Trophoblast cell (in vitro differentiated cells and primary cell): ENCODE measurements at regions not wholly inside any gene's neighbourhood (a gene's known extent, or its start where the extent isn't known, plus 50 kb on each side); places are given as distances from the start of the nearest gene placed in this dataset.

Experiments used
- DNase-seq, 2 donors: peaks; one replicate each; pipeline ENCODE4 v3.0.0-alpha.2; 2016
- H2AFZ ChIP-seq: 2 replicates; pipeline ENCODE4 v1.6.1; 2013; ENCODE audit warnings: low read length, moderate library complexity, mild to moderate bottlenecking; ENCODE audit not compliant: insufficient read depth, poor library complexity
- H2AK5ac ChIP-seq: 2 replicates; pipeline ENCODE4 v1.6.1; 2013; ENCODE audit warnings: mild to moderate bottlenecking, low read length
- H2BK120ac ChIP-seq: 2 replicates; pipeline ENCODE4 v1.6.1; 2013; ENCODE audit warnings: low read length, mild to moderate bottlenecking, moderate library complexity; ENCODE audit not compliant: insufficient read depth, poor library complexity
- H2BK12ac ChIP-seq: 2 replicates; pipeline ENCODE4 v1.6.1; 2013; ENCODE audit warnings: mild to moderate bottlenecking, low read length, moderate library complexity
- H2BK5ac ChIP-seq: 2 replicates; pipeline ENCODE4 v1.6.1; 2013; ENCODE audit warnings: low read length, low read depth, moderate library complexity, mild to moderate bottlenecking; ENCODE audit not compliant: poor library complexity
- H3K14ac ChIP-seq: 2 replicates; pipeline ENCODE4 v1.6.1; 2013; ENCODE audit warnings: mild to moderate bottlenecking, low read length
- H3K18ac ChIP-seq: 2 replicates; pipeline ENCODE4 v1.6.1; 2013; ENCODE audit warnings: mild to moderate bottlenecking, low read length
- H3K23ac ChIP-seq: 2 replicates; pipeline ENCODE4 v1.6.1; 2013; ENCODE audit warnings: low read length
- H3K27ac ChIP-seq: 2 replicates; pipeline ENCODE4 v1.5.1; 2013; ENCODE audit warnings: low read depth, mild to moderate bottlenecking, inconsistent platforms, low read length, moderate library complexity
- H3K27me3 ChIP-seq: 2 replicates; pipeline ENCODE4 v1.6.1; 2013; ENCODE audit warnings: inconsistent platforms, mild to moderate bottlenecking, low read length, moderate library complexity; ENCODE audit not compliant: insufficient read depth
- H3K36me3 ChIP-seq, 2 experiments: 1 replicate in 1 of 2; 2 replicates in 1 of 2; pipeline ENCODE4 v1.6.1; 2013; ENCODE audit warnings: low read length in 2 of 2, mild to moderate bottlenecking in 2 of 2, moderate library complexity in 1 of 2; ENCODE audit not compliant: insufficient read depth in 2 of 2, control insufficient read depth in 1 of 2
- H3K4ac ChIP-seq: 2 replicates; pipeline ENCODE4 v1.6.1; 2013; ENCODE audit warnings: low read depth, mild to moderate bottlenecking, low read length, moderate library complexity
- H3K4me1 ChIP-seq, 2 experiments: 1 replicate in 1 of 2; 2 replicates in 1 of 2; pipeline ENCODE4 v1.6.1; 2013; ENCODE audit warnings: low read length in 2 of 2, mild to moderate bottlenecking in 2 of 2, moderate library complexity in 1 of 2; ENCODE audit not compliant: insufficient read depth in 2 of 2, control insufficient read depth in 1 of 2
- H3K4me2 ChIP-seq: 2 replicates; pipeline ENCODE4 v1.6.1; 2013; ENCODE audit warnings: inconsistent platforms, mild to moderate bottlenecking, low read length, moderate library complexity
- H3K4me3 ChIP-seq: 2 replicates; pipeline ENCODE4 v1.5.1; 2013; ENCODE audit warnings: mild to moderate bottlenecking, low read depth, low read length, inconsistent platforms
- H3K79me1 ChIP-seq: one replicate; pipeline ENCODE4 v1.6.1; 2013; ENCODE audit warnings: low read length
- H3K79me2 ChIP-seq: 2 replicates; pipeline ENCODE4 v1.6.1; 2013; ENCODE audit warnings: low read length, mild to moderate bottlenecking; ENCODE audit not compliant: control insufficient read depth, insufficient read depth, poor library complexity
- H3K9ac ChIP-seq: 2 replicates; pipeline ENCODE4 v1.6.1; 2013; ENCODE audit warnings: mild to moderate bottlenecking, low read length
- H3K9me3 ChIP-seq: 2 replicates; pipeline ENCODE4 v1.6.1; 2013; ENCODE audit warnings: low read depth, mild to moderate bottlenecking, control low read depth, inconsistent platforms, low read length; ENCODE audit not compliant: insufficient read depth
- H4K12ac ChIP-seq: 2 replicates; pipeline ENCODE4 v1.6.1; 2013; ENCODE audit warnings: low read depth, mild to moderate bottlenecking, low read length, moderate library complexity
- H4K8ac ChIP-seq: 2 replicates; pipeline ENCODE4 v1.6.1; 2013; ENCODE audit warnings: low read depth, mild to moderate bottlenecking, low read length, moderate library complexity
- H4K91ac ChIP-seq: one replicate; pipeline ENCODE4 v1.6.1; 2013; ENCODE audit warnings: low read depth, mild to moderate bottlenecking, low read length, moderate library complexity
- WGBS: extraction: QIAGEN DNeasy Blood & Tissue Kit; methylation state at CpG from one replicate; pipeline ENCODE4 v1.1.7; 2013; ENCODE audit warnings: missing lambda C conversion rate; ENCODE audit not compliant: insufficient read length, insufficient coverage; ENCODE audit errors: extremely low coverage; 5-methylcytosine and 5-hydroxymethylcytosine counted together

DNA sequence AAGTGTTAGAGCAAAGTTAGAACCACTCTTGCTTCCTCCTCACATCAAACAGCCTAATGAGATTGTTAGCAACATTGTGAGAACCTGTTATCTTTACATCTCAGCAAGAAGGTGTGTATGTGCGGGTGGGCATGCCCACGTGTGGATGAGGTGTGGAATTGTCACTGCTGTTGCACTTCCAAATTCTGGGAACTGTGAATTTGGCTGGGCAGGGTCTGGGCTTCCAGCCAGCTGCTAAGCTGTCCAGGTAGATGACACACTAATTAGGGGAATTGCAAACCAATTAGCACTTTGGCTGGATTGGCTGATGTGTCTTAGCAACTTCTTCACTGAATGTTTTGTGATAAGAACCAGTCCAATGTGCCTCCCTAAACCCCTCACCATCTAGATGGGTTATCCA, 848.2 kb downstream of the DHX35 start:
- no peak overlapping the region for H2BK12ac ChIP-seq
- no peak overlapping the region for H4K12ac ChIP-seq
- H2AFZ ChIP-seq: no peak overlapping the region
- no peak overlapping the region for H3K4me3 ChIP-seq
- H3K27ac ChIP-seq: no peak overlapping the region
- no peaks in the 10 kb centered on the region for H3K27me3 ChIP-seq
- no peaks in the 10 kb centered on the region for H3K79me2 ChIP-seq
- no peak overlapping the region for H3K14ac ChIP-seq
- H4K91ac ChIP-seq: no peak overlapping the region
- no peak overlapping the region for H3K4ac ChIP-seq
- H3K36me3 ChIP-seq: no peaks in the 10 kb centered on the region
- H3K4me2 ChIP-seq: no peak overlapping the region
- H3K18ac ChIP-seq: no peak overlapping the region
- H4K8ac ChIP-seq: no peak overlapping the region
- H2AK5ac ChIP-seq: no peak overlapping the region
- no peak for DNase-seq
- no peaks in the 10 kb centered on the region for H3K9me3 ChIP-seq
- no CpG with 5 or more reads among the region's 2 CpGs for WGBS
- peaks cover 4% of the 10 kb centered on the region for H3K79me1 ChIP-seq
- H2BK120ac ChIP-seq: no peak overlapping the region
- peaks cover 0 to 3% of the 10 kb centered on the region in 2 experiments for H3K4me1 ChIP-seq
- no peak overlapping the region for H3K9ac ChIP-seq
- H3K23ac ChIP-seq: no peak overlapping the region
- no peak overlapping the region for H2BK5ac ChIP-seq

- Histone ChIP-seq H4K12ac (no peak overlapping the region), H2AK5ac (no peak overlapping the region), H3K14ac (no peak overlapping the region), H3K18ac (no peak overlapping the region), H3K36me3 (no peaks in the 10 kb centered on the region), H3K27me3 (no peaks in the 10 kb centered on the region), H3K4ac (no peak overlapping the region), H3K4me2 (no peak overlapping the region), H4K91ac (no peak overlapping the region), H3K9ac (no peak overlapping the region), H4K8ac (no peak overlapping the region), H3K9me3 (no peaks in the 10 kb centered on the region), H3K4me1 (peaks cover 0 to 3% of the 10 kb centered on the region in 2 experiments), H3K27ac (no peak overlapping the region), H3K79me2 (no peaks in the 10 kb centered on the region), H2BK12ac (no peak overlapping the region), H2AFZ (no peak overlapping the region), H3K23ac (no peak overlapping the region), H3K4me3 (no peak overlapping the region), H2BK120ac (no peak overlapping the region), H2BK5ac (no peak overlapping the region), H3K79me1 (peaks cover 4% of the 10 kb centered on the region)
- no CpG with 5 or more reads among the region's 1 CpG for WGBS
- no peak for DNase-seq
These were observed 846.5 kb downstream of the DHX35 start for GRCh38 chr20:39808613-39809012.

DNA sequence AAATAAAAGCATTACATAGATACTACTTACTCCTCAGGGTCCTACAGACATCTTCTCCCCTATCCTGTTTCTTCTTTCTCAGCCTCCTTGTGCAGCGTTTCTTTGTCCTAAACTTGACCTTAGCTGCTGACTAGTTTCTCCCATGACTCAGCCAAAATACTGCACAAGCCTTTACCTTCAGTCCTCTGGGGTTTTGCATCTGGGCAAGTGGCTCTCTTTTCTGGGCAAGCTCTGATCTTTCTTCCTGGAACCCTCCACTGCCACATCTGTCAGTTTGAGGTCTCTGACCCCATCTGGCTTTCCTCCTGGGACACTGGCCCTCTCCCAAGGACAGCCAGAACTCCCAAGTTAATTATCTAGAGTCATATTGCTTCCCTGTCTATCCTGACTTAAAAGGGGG, 838.4 kb downstream of the DHX35 start:
- H3K4me3 ChIP-seq: no peak overlapping the region
- H3K79me2 ChIP-seq: no peaks in the 10 kb centered on the region
- H2AFZ ChIP-seq: no peak overlapping the region
- H3K9ac ChIP-seq: no peak overlapping the region
- H3K27ac ChIP-seq: no peak overlapping the region
- DNase-seq: no peak
- no peak overlapping the region for H2BK12ac ChIP-seq
- H2BK5ac ChIP-seq: no peak overlapping the region
- H2AK5ac ChIP-seq: no peak overlapping the region
- H3K4ac ChIP-seq: no peak overlapping the region
- H3K14ac ChIP-seq: no peak overlapping the region
- no peaks in the 10 kb centered on the region for H3K9me3 ChIP-seq
- H3K4me2 ChIP-seq: no peak overlapping the region
- H4K12ac ChIP-seq: no peak overlapping the region
- no peaks in the 10 kb centered on the region for H3K27me3 ChIP-seq
- H3K79me1 ChIP-seq: no peaks in the 10 kb centered on the region
- H3K36me3 ChIP-seq: no peaks in the 10 kb centered on the region
- H3K18ac ChIP-seq: no peak overlapping the region
- no peak overlapping the region for H2BK120ac ChIP-seq
- no peaks in the 10 kb centered on the region for H3K4me1 ChIP-seq
- H3K23ac ChIP-seq: no peak overlapping the region
- H4K8ac ChIP-seq: no peak overlapping the region
- WGBS: no CpG with 5 or more reads among the region's 1 CpG
- no peak overlapping the region for H4K91ac ChIP-seq

- no peak overlapping the region for H3K18ac ChIP-seq
- no peak overlapping the region for H3K14ac ChIP-seq
- no peak overlapping the region for H3K23ac ChIP-seq
- no peak overlapping the region for H3K4me3 ChIP-seq
- H4K8ac ChIP-seq: no peak overlapping the region
- H3K79me1 ChIP-seq: no peaks in the 10 kb centered on the region
- H3K79me2 ChIP-seq: no peaks in the 10 kb centered on the region
- no peak overlapping the region for H2AFZ ChIP-seq
- H3K4ac ChIP-seq: no peak overlapping the region
- WGBS: no CpG with 5 or more reads among the region's 2 CpGs
- no peaks in the 10 kb centered on the region for H3K4me1 ChIP-seq
- no peak overlapping the region for H3K27ac ChIP-seq
- no peaks in the 10 kb centered on the region for H3K27me3 ChIP-seq
- H2BK5ac ChIP-seq: no peak overlapping the region
- H4K12ac ChIP-seq: no peak overlapping the region
- H2BK12ac ChIP-seq: no peak overlapping the region
- H3K36me3 ChIP-seq: no peaks in the 10 kb centered on the region
- H3K9me3 ChIP-seq: no peaks in the 10 kb centered on the region
- no peak overlapping the region for H2BK120ac ChIP-seq
- H3K9ac ChIP-seq: no peak overlapping the region
- DNase-seq: no peak
- no peak overlapping the region for H2AK5ac ChIP-seq
- H3K4me2 ChIP-seq: no peak overlapping the region
- H4K91ac ChIP-seq: no peak overlapping the region
These were observed 838.0 kb downstream of the DHX35 start for GRCh38 chr20:39800111-39800510.
